ENCODE measurements at regions not wholly inside any gene's neighbourhood (a gene's known extent, or its start where the extent isn't known, plus 50 kb on each side); places are given as distances from the start of the nearest gene placed in this dataset.

- TF ChIP-seq POLR2A (IDR thresholded peaks at IDR 0.05) (no peak), CTCF (IDR thresholded peaks at IDR 0.05) (no peak)
These were observed 288.6 kb downstream of the UACA start for GRCh38 chr15:70474471-70475406.
